Peyer's patch (tissue), 4 donors: ENCODE measurements at regions not wholly inside any gene's neighbourhood (a gene's known extent, or its start where the extent isn't known, plus 50 kb on each side); places are given as distances from the start of the nearest gene placed in this dataset.

Experiments
- CTCF ChIP-seq, 6 experiments: fragments of 450-650 bp in 4 of 6; fragments of 200-600 bp in 2 of 6; sonication (generic) in 1 of 6; IDR thresholded peaks; one replicate each; pipeline ENCODE4 v1.5.1; 2017 to 2019; ENCODE audit warnings: antibody characterized with exemption in 6 of 6, mild to moderate bottlenecking in 3 of 6, moderate library complexity in 1 of 6
- POLR2A ChIP-seq, 2 donors: fragments of 450-650 bp; IDR thresholded peaks; one replicate each; pipeline ENCODE4 v1.5.1; 2017; ENCODE audit warnings: antibody characterized with exemption in 2 of 2, mild to moderate bottlenecking in 2 of 2, moderate library complexity in 2 of 2

DNA sequence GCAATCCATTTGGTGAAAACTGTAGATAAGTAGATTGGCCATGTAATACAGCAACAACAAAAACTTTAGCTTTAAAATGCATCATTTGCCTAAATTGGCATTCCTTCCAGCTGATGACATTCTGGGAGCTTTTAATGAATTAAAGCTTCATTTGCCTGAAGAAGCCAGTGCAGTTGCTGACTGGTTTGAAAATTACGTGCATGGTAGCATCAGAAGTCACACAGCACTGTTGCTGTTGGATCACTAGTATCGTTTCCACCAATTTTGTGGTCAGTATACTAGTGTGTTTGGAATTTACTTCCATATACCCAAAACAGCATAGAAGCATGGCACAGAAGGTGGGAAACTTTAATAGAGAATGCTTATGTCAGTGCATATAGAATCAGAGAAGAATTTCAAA lies 194.9 kb downstream of the ETV1 start:
- TF ChIP-seq CTCF (IDR thresholded peaks at IDR 0.05) (no peak), POLR2A (IDR thresholded peaks at IDR 0.05) (no peak)
